ENCODE measurements at regions not wholly inside any gene's neighbourhood (a gene's known extent, or its start where the extent isn't known, plus 50 kb on each side); places are given as distances from the start of the nearest gene placed in this dataset.

GRCh38 chr12:46693034-46693433 is 132.8 kb downstream of the SLC38A4 start (continued):
- TF ChIP-seq ZBTB33 (IDR thresholded peaks at IDR 0.05; ENCODE audit: extremely low read depth, insufficient replicate concordance, low read length): no peak
- no peak for TF ChIP-seq ZNF274 (IDR thresholded peaks at IDR 0.05; ENCODE audit: low read depth, low read length)
- no peak for TF ChIP-seq FOSL1 (IDR thresholded peaks at IDR 0.05; ENCODE audit: low read depth)

- BruUV-seq (replicated peaks): no TSS peak
- Histone ChIP-seq H3K79me2 (ENCODE audit: insufficient read depth, low read length) (no peaks in the 10 kb centered on the region), H3K27me3 (ENCODE audit: insufficient read depth, low read length) (no peaks in the 10 kb centered on the region), H3K9me3 (ENCODE audit: control insufficient read depth in 1 of 2, insufficient read depth in 1 of 2, low read depth in 1 of 2, low read length in 2 of 2) (no peaks in the 10 kb centered on the region), H3K36me3 (ENCODE audit: control insufficient read depth in 1 of 2, insufficient read depth in 2 of 2, low read length in 2 of 2) (no peaks in the 10 kb centered on the region), H3K9me2 (ENCODE audit: insufficient read depth) (no peaks in the 10 kb centered on the region), H3K9ac (ENCODE audit: low read length) (no peak overlapping the region), H3K27ac (ENCODE audit: low read depth, low read length) (no peak overlapping the region), H3K4me2 (ENCODE audit: low read length) (no peak overlapping the region), H3K4me3 (replicated peaks in 1 of 2; ENCODE audit: low read depth in 1 of 2, low read length in 2 of 2) (no peak overlapping the region), H2AFZ (ENCODE audit: low read depth, low read length, poor library complexity, severe bottlenecking) (no peak overlapping the region), H3K4me1 (ENCODE audit: control insufficient read depth in 1 of 2, insufficient read depth in 2 of 2, low read length in 2 of 2) (no peaks in the 10 kb centered on the region), H4K20me1 (ENCODE audit: insufficient read depth) (no peaks in the 10 kb centered on the region)
- ChIA-PET RAD21 (ENCODE audit: low non-redundant PET in 1 of 2, low total read pairs in 2 of 2, uncharacterized antibody in 2 of 2, unreplicated experiment in 2 of 2) (no interaction called here), POLR2A (no interaction called here), CTCF (no interaction called here)
- no peak for TF ChIP-seq POLR2AphosphoS5 (IDR thresholded peaks at IDR 0.05; ENCODE audit: low read depth, low read length)
- no peak for TF ChIP-seq TCF7L2 (IDR thresholded peaks at IDR 0.05; ENCODE audit: borderline replicate concordance, extremely low read depth, insufficient read depth, insufficient read length)
- no peak for TF ChIP-seq CEBPB (IDR thresholded peaks at IDR 0.05; ENCODE audit: low read depth)
- TF ChIP-seq ZFX (IDR thresholded peaks at IDR 0.05): no peak
- no peak for TF ChIP-seq EGR1 (IDR thresholded peaks at IDR 0.05; ENCODE audit: low read depth)
- no peak for TF ChIP-seq ATF3 (IDR thresholded peaks at IDR 0.05)
- no peak for TF ChIP-seq CTCF (IDR thresholded peaks at IDR 0.05 in 2 of 3, conservative IDR thresholded peaks at IDR 0.05 in 1 of 3; ENCODE audit: borderline replicate concordance in 1 of 3, insufficient read depth in 1 of 3, low read depth in 2 of 3, low read length in 2 of 3)
- TF ChIP-seq ZNF274 (IDR thresholded peaks at IDR 0.05; ENCODE audit: low read depth, low read length): no peak
- no peak for DNase-seq (ENCODE audit: low read depth, low spot score)
- ATAC-seq: no peak
- intact Hi-C loops (cut with micrococcal nuclease): no loop called here
Observed at GRCh38 chr12:46692606-46693005, 133.2 kb downstream of the SLC38A4 start.

All from HCT116 (cell line).